K562 (cell line): ENCODE measurements at regions not wholly inside any gene's neighbourhood (a gene's known extent, or its start where the extent isn't known, plus 50 kb on each side); places are given as distances from the start of the nearest gene placed in this dataset.

Experiments
- CREB3 ChIP-seq: fragments of 450-650 bp; conservative IDR thresholded peaks from 2 replicates; pipeline ENCODE4 v1.6.1; 2016; ENCODE audit warnings: missing genetic modification characterization, low read depth, mild to moderate bottlenecking, missing compliant biosample characterization, moderate library complexity
- FOSL1 ChIP-seq: fragments of 200-800 bp; sonication (Bioruptor generic); conservative IDR thresholded peaks from 2 replicates; pipeline ENCODE4 v1.6.1; 2016; ENCODE audit warnings: missing genetic modification characterization, missing compliant biosample characterization
- GMEB1 ChIP-seq: fragments of 250-450 bp; sonication (Bioruptor Pico); IDR thresholded peaks from 2 replicates; pipeline ENCODE4 v1.4.0; 2020; ENCODE audit warnings: mild to moderate bottlenecking
- HBP1 ChIP-seq: fragments of 450-650 bp; formaldehyde crosslinking; IDR thresholded peaks from 2 replicates; pipeline ENCODE4 v1.4.0; 2022; ENCODE audit warnings: missing genetic modification characterization
- HDAC8 ChIP-seq: fragments of 450-650 bp; IDR thresholded peaks from 2 replicates; pipeline ENCODE4 v1.6.1; 2016; ENCODE audit warnings: mild to moderate bottlenecking, missing genetic modification characterization, moderate library complexity, missing compliant biosample characterization
- NFE2L1 ChIP-seq: fragments of 450-650 bp; IDR thresholded peaks from 2 replicates; pipeline ENCODE4 v1.6.1; 2016; ENCODE audit warnings: missing genetic modification characterization, low read depth, mild to moderate bottlenecking, missing compliant biosample characterization, moderate library complexity, borderline replicate concordance
- POLR2AphosphoS5 ChIP-seq: IDR thresholded peaks from 2 replicates; pipeline ENCODE4 v1.6.1; 2011; ENCODE audit warnings: mild to moderate bottlenecking, low read depth, low read length, moderate library complexity; ENCODE audit not compliant: control insufficient read depth, insufficient read depth
- STAT5B ChIP-seq: fragments of 250-450 bp; sonication (Bioruptor Pico); IDR thresholded peaks from 2 replicates; pipeline ENCODE4 v1.8.0; 2021; ENCODE audit warnings: mild to moderate bottlenecking, inconsistent platforms
- TSHZ1 ChIP-seq: fragments of 250-450 bp; sonication (Bioruptor Pico); IDR thresholded peaks from 2 replicates; pipeline ENCODE4 v1.4.0; 2020; ENCODE audit warnings: mild to moderate bottlenecking, moderate library complexity
- UBTF ChIP-seq, 2 experiments: IDR thresholded peaks; 2 replicates each; pipeline ENCODE4 v1.6.1; 2012; ENCODE audit warnings: improper control_type of control experiment in 2 of 2, low read depth in 2 of 2, low read length in 2 of 2, borderline replicate concordance in 1 of 2
- ZNF41 ChIP-seq: fragments of 250-450 bp; sonication (Bioruptor Pico); conservative IDR thresholded peaks from 2 replicates; pipeline ENCODE4 v1.4.0; 2020; ENCODE audit warnings: mild to moderate bottlenecking
- ZNF740 ChIP-seq, 3 experiments: fragments of 200-800 bp in 1 of 3; sonication (Bioruptor generic) in 1 of 3; sonication (generic) in 1 of 3; formaldehyde crosslinking in 1 of 3; IDR thresholded peaks; 2 replicates each; pipeline versions ENCODE4 v1.6.1 to v1.8.0; 2016 to 2022; ENCODE audit warnings: mild to moderate bottlenecking in 2 of 3, missing compliant biosample characterization in 2 of 3, missing genetic modification characterization in 2 of 3, missing genetic modification reagents in 1 of 3

GRCh38 chr9:107675351-107676259 is 186.0 kb upstream of the KLF4 start (continued):
- TF ChIP-seq ZNF740 (CRISPR knock-in tag; IDR thresholded peaks at IDR 0.05) (no peak), ZNF740 (tag; IDR thresholded peaks at IDR 0.05) (peak in 1 of 2 experiments; percentile 92; a peak in 2 of 4 replicates), UBTF (IDR thresholded peaks at IDR 0.05; ENCODE audit: borderline replicate concordance in 1 of 2, low read depth in 2 of 2, low read length in 2 of 2) (no peak), TSHZ1 (CRISPR knock-in tag) (peak; percentile 95), GMEB1 (CRISPR knock-in tag) (peak; percentile 71), FOSL1 (tag) (peak; percentile 49), HDAC8 (peak; percentile 97), NFE2L1 (peak; percentile 59; the same call in 1 of the 2 replicates), STAT5B (CRISPR knock-in tag) (0 out of 2 replicates have a peak, but pooled peaks have one; percentile 10), CREB3 (tag) (peak; percentile 96), ZNF41 (CRISPR knock-in tag) (peak; percentile 93), HBP1 (CRISPR knock-in tag) (peak; percentile 92), POLR2AphosphoS5 (no peak)
